H9 (cell line): ENCODE measurements at regions not wholly inside any gene's neighbourhood (a gene's known extent, or its start where the extent isn't known, plus 50 kb on each side); places are given as distances from the start of the nearest gene placed in this dataset.

ENCODE experiments used
- DNase-seq: peaks from one replicate; pipeline ENCODE4 v3.0.0-alpha.2; 2017
- H2AFZ ChIP-seq: one replicate; pipeline ENCODE4 v1.6.1; 2013; ENCODE audit warnings: mild to moderate bottlenecking, low read length, control low read depth, moderate library complexity
- H2AK5ac ChIP-seq: 2 replicates; pipeline ENCODE4 v1.6.1; 2013; ENCODE audit warnings: low read length, control low read depth, mixed read lengths; ENCODE audit not compliant: insufficient read length
- H2BK120ac ChIP-seq: one replicate; pipeline ENCODE4 v1.6.1; 2013; ENCODE audit warnings: low read depth, mild to moderate bottlenecking, low read length, control low read depth, inconsistent platforms; ENCODE audit not compliant: poor library complexity, severe bottlenecking
- H2BK12ac ChIP-seq: 2 replicates; pipeline ENCODE4 v1.6.1; 2013; ENCODE audit warnings: low read length, control low read depth, mixed read lengths, low read depth; ENCODE audit not compliant: insufficient read length
- H2BK15ac ChIP-seq: 2 replicates; pipeline ENCODE4 v1.6.1; 2013; ENCODE audit warnings: low read depth, low read length, control low read depth
- H2BK20ac ChIP-seq: one replicate; pipeline ENCODE4 v1.6.1; 2013; ENCODE audit warnings: low read depth, mild to moderate bottlenecking, low read length, control low read depth, inconsistent platforms; ENCODE audit not compliant: poor library complexity, severe bottlenecking
- H2BK5ac ChIP-seq: 2 replicates; pipeline ENCODE4 v1.6.1; 2013; ENCODE audit warnings: low read length, control low read depth, mixed read lengths; ENCODE audit not compliant: insufficient read length
- H3K14ac ChIP-seq: 2 replicates; pipeline ENCODE4 v1.6.1; 2013; ENCODE audit warnings: low read length, control low read depth; ENCODE audit not compliant: insufficient read depth
- H3K18ac ChIP-seq: 2 replicates; pipeline ENCODE4 v1.6.1; 2013; ENCODE audit warnings: low read depth, mild to moderate bottlenecking, mixed read lengths, low read length, control low read depth; ENCODE audit not compliant: insufficient read length
- H3K23ac ChIP-seq: 2 replicates; pipeline ENCODE4 v1.6.1; 2013; ENCODE audit warnings: low read length, control low read depth, mixed read lengths, low read depth; ENCODE audit not compliant: insufficient read length
- H3K23me2 ChIP-seq: 2 replicates; pipeline ENCODE4 v1.6.1; 2013; ENCODE audit warnings: low read depth, mild to moderate bottlenecking, mixed read lengths, low read length, control low read depth; ENCODE audit not compliant: insufficient read length, poor library complexity, severe bottlenecking
- H3K27ac ChIP-seq: 2 replicates; pipeline ENCODE4 v1.5.1; 2013; ENCODE audit warnings: low read length, control low read depth, mixed read lengths, low read depth; ENCODE audit not compliant: insufficient read length
- H3K27me3 ChIP-seq: 2 replicates; pipeline ENCODE4 v1.6.1; 2013; ENCODE audit warnings: low read length, control low read depth, inconsistent platforms; ENCODE audit not compliant: insufficient read depth
- H3K4ac ChIP-seq: 2 replicates; pipeline ENCODE4 v1.6.1; 2013; ENCODE audit warnings: low read depth, mild to moderate bottlenecking, control low read depth, inconsistent platforms, low read length, moderate library complexity
- H3K4me1 ChIP-seq: 2 replicates; pipeline ENCODE4 v1.6.1; 2013; ENCODE audit warnings: low read length, control low read depth, inconsistent platforms; ENCODE audit not compliant: insufficient read depth
- H3K4me2 ChIP-seq: 2 replicates; pipeline ENCODE4 v1.6.1; 2013; ENCODE audit warnings: low read length, control low read depth, mixed read lengths; ENCODE audit not compliant: insufficient read length, insufficient read depth
- H3K56ac ChIP-seq: 2 replicates; pipeline ENCODE4 v1.6.1; 2013; ENCODE audit warnings: low read depth, mild to moderate bottlenecking, mixed read lengths, low read length, control low read depth; ENCODE audit not compliant: insufficient read length
- H3K79me1 ChIP-seq: 2 replicates; pipeline ENCODE4 v1.6.1; 2013; ENCODE audit warnings: low read depth, mild to moderate bottlenecking, moderate library complexity, low read length, control low read depth, inconsistent platforms; ENCODE audit not compliant: insufficient read depth, poor library complexity, severe bottlenecking
- H3K79me2 ChIP-seq: 2 replicates; pipeline ENCODE4 v1.6.1; 2013; ENCODE audit warnings: low read length, control low read depth, inconsistent platforms; ENCODE audit not compliant: insufficient read depth
- H3K9ac ChIP-seq: 2 replicates; pipeline ENCODE4 v1.6.1; 2013; ENCODE audit warnings: low read length, control low read depth, mixed read lengths; ENCODE audit not compliant: insufficient read length; ENCODE audit errors: extremely low read depth
- H3K9me3 ChIP-seq: one replicate; pipeline ENCODE4 v1.6.1; 2013; ENCODE audit warnings: low read depth, low read length, inconsistent platforms; ENCODE audit not compliant: control insufficient read depth
- H3T11ph ChIP-seq: one replicate; pipeline ENCODE4 v1.6.1; 2013; ENCODE audit warnings: mild to moderate bottlenecking, low read length, control low read depth, inconsistent platforms
- H4K20me1 ChIP-seq: one replicate; pipeline ENCODE4 v1.6.1; 2013; ENCODE audit not compliant: control insufficient read depth, insufficient read length, insufficient read depth
- H4K5ac ChIP-seq: 2 replicates; pipeline ENCODE4 v1.6.1; 2013; ENCODE audit warnings: low read depth, mild to moderate bottlenecking, mixed read lengths, low read length, control low read depth; ENCODE audit not compliant: insufficient read length
- H4K8ac ChIP-seq: replicated peaks from 2 replicates; pipeline ENCODE4 v1.6.1; 2013; ENCODE audit warnings: low read length, control low read depth, mixed read lengths, low read depth; ENCODE audit not compliant: insufficient read length
- H4K91ac ChIP-seq: 2 replicates; pipeline ENCODE4 v1.6.1; 2013; ENCODE audit warnings: low read depth, mild to moderate bottlenecking, moderate library complexity, mixed read lengths, low read length, control low read depth; ENCODE audit not compliant: insufficient read length
- H3K27ac Mint-ChIP-seq, 3 experiments: 2 replicates in 2 of 3; 3 replicates in 1 of 3; pipeline ENCODE4 v1.8.0; 2020 to 2021; ENCODE audit warnings: mixed read lengths in 3 of 3, mild to moderate bottlenecking in 1 of 3, moderate library complexity in 1 of 3
- H3K27me3 Mint-ChIP-seq: 2 replicates; pipeline ENCODE4 v1.8.0; 2021; ENCODE audit warnings: low read depth, mild to moderate bottlenecking, moderate library complexity, mixed read lengths
- H3K36me3 Mint-ChIP-seq, 3 experiments: 2 replicates in 2 of 3; 3 replicates in 1 of 3; pipeline ENCODE4 v1.8.0; 2020 to 2021; ENCODE audit warnings: low read depth in 3 of 3, mixed read lengths in 3 of 3; ENCODE audit not compliant: insufficient read depth in 1 of 3
- H3K4me1 Mint-ChIP-seq, 2 experiments: 2 replicates each; pipeline ENCODE4 v1.8.0; 2020; ENCODE audit warnings: mixed read lengths in 2 of 2
- H3K4me3 Mint-ChIP-seq, 2 experiments: 2 replicates in 1 of 2; 3 replicates in 1 of 2; pipeline ENCODE4 v1.8.0; 2020 to 2021; ENCODE audit warnings: mild to moderate bottlenecking in 2 of 2, mixed read lengths in 2 of 2, moderate library complexity in 1 of 2
- H3K9me3 Mint-ChIP-seq, 2 experiments: 2 replicates in 1 of 2; 3 replicates in 1 of 2; pipeline ENCODE4 v1.8.0; 2020; ENCODE audit warnings: mild to moderate bottlenecking in 2 of 2, mixed read lengths in 2 of 2, moderate library complexity in 1 of 2
- WGBS: extraction: QIAGEN DNeasy Blood & Tissue Kit; methylation state at CpG from one replicate; pipeline ENCODE4 v1.1.7; 2013; ENCODE audit warnings: missing lambda C conversion rate, low lambda C conversion rate, mixed read lengths; ENCODE audit not compliant: insufficient read length; ENCODE audit errors: extremely low coverage; 5-methylcytosine and 5-hydroxymethylcytosine counted together
- TF ChIP-seq, protein P1 (sequence below): fragments of 200-600 bp; sonication (generic); conservative IDR thresholded peaks from 3 replicates; pipeline ENCODE4 v1.8.0; 2021; ENCODE audit warnings: antibody characterized with exemption, mild to moderate bottlenecking

DNA sequence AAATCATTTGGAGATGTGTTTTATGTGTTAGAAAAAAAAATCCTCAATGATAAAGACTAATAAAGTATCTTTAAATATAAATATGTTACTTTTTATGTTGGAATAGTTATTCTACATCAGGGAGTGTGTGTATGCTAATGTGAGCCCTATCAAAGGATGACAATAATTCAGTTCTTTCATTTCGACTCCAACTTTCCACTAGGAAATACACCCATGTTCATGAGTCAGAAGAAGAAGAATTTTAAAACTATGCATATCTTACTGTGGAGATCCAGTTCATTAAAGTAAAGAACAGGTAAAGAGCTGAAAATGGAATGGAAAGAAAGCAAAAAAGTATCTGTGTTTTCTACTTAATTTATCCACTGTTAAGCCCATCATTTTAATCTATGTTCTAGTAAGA lies 399.8 kb downstream of the KCNJ2 start:
- no peaks in the 10 kb centered on the region for H3K9me3 ChIP-seq
- no peak overlapping the region for H3K9ac ChIP-seq
- no peak overlapping the region for H2AFZ ChIP-seq
- H4K20me1 ChIP-seq: no peaks in the 10 kb centered on the region
- no peak overlapping the region for H3K23ac ChIP-seq
- no peak overlapping the region for H3K27ac ChIP-seq
- no peak overlapping the region for H3K14ac ChIP-seq
- no peak overlapping the region for H2BK5ac ChIP-seq
- no peak overlapping the region for H3K4me3 Mint-ChIP-seq
- no CpG with 5 or more reads among the region's 1 CpG for WGBS
- H3K27me3 ChIP-seq: no peaks in the 10 kb centered on the region
- no peak overlapping the region for H4K5ac ChIP-seq
- no peaks in the 10 kb centered on the region for H3K79me1 ChIP-seq
- no peak overlapping the region for H3K18ac ChIP-seq
- no peaks in the 10 kb centered on the region for H3K4me1 ChIP-seq
- no peaks in the 10 kb centered on the region for H3K27me3 Mint-ChIP-seq
- no peak overlapping the region for H4K8ac ChIP-seq
- H3K23me2 ChIP-seq: no peaks in the 10 kb centered on the region
- no peak overlapping the region for H3K4me2 ChIP-seq
- no peak overlapping the region for H2BK20ac ChIP-seq
- H2BK120ac ChIP-seq: no peak overlapping the region
- TF ChIP-seq, protein P1, sequence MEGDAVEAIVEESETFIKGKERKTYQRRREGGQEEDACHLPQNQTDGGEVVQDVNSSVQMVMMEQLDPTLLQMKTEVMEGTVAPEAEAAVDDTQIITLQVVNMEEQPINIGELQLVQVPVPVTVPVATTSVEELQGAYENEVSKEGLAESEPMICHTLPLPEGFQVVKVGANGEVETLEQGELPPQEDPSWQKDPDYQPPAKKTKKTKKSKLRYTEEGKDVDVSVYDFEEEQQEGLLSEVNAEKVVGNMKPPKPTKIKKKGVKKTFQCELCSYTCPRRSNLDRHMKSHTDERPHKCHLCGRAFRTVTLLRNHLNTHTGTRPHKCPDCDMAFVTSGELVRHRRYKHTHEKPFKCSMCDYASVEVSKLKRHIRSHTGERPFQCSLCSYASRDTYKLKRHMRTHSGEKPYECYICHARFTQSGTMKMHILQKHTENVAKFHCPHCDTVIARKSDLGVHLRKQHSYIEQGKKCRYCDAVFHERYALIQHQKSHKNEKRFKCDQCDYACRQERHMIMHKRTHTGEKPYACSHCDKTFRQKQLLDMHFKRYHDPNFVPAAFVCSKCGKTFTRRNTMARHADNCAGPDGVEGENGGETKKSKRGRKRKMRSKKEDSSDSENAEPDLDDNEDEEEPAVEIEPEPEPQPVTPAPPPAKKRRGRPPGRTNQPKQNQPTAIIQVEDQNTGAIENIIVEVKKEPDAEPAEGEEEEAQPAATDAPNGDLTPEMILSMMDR: no peak
- no peak overlapping the region for H3T11ph ChIP-seq
- H3K9me3 Mint-ChIP-seq: no peaks in the 10 kb centered on the region
- H3K4me1 Mint-ChIP-seq: no peaks in the 10 kb centered on the region
- H4K91ac ChIP-seq: no peak overlapping the region
- no peak overlapping the region for H2BK15ac ChIP-seq
- H2AK5ac ChIP-seq: no peak overlapping the region
- DNase-seq: no peak
- H2BK12ac ChIP-seq: no peak overlapping the region
- H3K36me3 Mint-ChIP-seq: no peaks in the 10 kb centered on the region
- no peak overlapping the region for H3K27ac Mint-ChIP-seq
- no peak overlapping the region for H3K56ac ChIP-seq
- no peaks in the 10 kb centered on the region for H3K79me2 ChIP-seq
- no peak overlapping the region for H3K4ac ChIP-seq
